Activated CD4-positive, alpha-beta T cell treated with anti-CD3 and anti-CD28 coated beads, Interleukin-2, amount 50 U/mL, for 16 hours (primary cell): ENCODE measurements at regions not wholly inside any gene's neighbourhood (a gene's known extent, or its start where the extent isn't known, plus 50 kb on each side); places are given as distances from the start of the nearest gene placed in this dataset.

Experiments
- DNase-seq: peaks from one replicate; pipeline ENCODE4 v3.0.0-alpha.2; 2020

GRCh38 chr1:96966536-96967138 lies 245.1 kb downstream of the PTBP2 start:
- DNase-seq, result peak; percentile 71

DNA sequence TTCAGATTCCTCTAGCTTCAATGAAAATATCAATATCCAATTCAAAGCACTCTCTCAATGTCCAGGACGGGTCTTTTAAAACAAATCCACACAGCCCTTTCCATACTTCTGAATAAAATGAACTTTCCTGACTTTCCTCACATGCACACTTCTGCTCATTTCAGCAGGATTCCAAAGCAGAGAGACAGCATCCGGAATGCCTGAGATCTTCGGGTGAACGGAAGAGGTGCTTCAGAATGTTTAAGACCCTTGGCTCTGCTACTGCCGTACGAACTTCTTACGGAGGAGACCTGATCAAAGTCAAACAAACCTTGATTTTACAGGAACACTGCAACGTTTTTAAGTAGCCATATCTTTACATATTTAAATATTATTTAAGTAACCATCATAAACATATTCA lies 245.7 kb downstream of the PTBP2 start:
- DNase-seq, result no peak

GRCh38 chr1:96968541-96968940 lies 247.0 kb downstream of the PTBP2 start:
- DNase-seq, result no peak

DNA sequence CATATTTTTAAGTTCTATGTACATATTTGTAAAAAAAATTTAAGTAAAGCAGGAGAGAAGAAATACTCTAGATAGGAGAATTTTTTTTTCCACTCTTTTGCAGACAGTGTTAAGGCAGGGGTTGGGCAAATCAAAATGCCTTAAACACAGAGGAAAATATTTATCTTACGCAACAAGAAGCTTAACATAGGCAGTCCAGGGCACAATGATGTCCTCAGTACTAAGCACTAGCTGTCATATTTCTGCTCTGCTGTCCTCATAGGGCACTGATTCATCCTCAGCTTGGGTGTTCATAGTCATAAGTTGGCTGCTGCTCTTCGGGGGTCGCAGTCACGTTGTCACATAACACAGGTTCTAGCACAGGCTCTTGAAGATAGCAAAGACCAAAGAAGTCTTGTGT lies 247.4 kb downstream of the PTBP2 start:
- no peak for DNase-seq

DNA sequence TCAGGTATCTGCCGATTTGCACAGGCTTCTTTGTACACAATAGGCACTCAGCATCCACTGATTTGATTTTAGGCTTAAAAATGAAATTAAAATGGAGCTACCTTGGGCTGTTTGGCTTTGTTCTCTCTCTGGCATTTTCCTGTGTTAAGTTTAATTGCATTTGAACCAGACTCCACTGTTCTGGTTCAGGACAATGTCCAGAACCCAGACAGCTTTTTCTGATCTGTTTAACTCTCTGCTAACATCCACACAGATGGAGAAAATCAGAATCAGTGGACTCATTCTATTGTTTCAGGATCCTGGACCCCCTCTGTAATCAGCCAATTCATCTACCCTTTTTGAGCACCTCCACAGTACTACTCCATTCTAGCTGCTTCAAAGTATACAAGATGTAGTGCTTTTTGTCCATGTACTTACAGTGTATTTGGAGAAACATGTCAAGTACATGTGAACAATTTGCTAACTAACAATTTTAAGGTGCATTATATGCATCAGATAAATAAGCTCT lies 248.1 kb downstream of the PTBP2 start:
- no peak for DNase-seq

GRCh38 chr1:96971439-96971838 lies 249.9 kb downstream of the PTBP2 start:
- DNase-seq, result no peak

GRCh38 chr1:96971849-96972602 lies 250.4 kb downstream of the PTBP2 start:
- no peak for DNase-seq

- no peak for DNase-seq
Observed at GRCh38 chr1:96973605-96974004, 252.0 kb downstream of the PTBP2 start.

DNA sequence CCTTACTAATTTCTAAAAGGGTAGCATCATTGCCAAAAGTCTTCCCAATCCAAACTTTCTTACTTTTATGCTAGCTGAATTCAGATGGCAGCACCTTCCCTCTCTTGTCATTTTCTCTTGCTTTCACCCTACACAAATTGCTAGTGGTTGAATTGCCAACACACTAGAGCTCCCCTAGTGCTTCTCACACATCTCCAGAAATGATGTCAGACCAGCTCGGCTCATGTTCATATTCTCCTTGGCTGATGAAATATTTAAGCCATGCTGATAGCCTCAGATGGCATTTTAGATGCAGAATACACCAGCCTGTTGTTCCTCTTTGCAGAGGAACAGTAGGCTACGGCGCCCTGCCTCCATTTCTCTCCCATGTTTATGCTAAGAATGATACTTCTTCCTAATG lies 256.9 kb downstream of the PTBP2 start:
- no peak for DNase-seq

DNA sequence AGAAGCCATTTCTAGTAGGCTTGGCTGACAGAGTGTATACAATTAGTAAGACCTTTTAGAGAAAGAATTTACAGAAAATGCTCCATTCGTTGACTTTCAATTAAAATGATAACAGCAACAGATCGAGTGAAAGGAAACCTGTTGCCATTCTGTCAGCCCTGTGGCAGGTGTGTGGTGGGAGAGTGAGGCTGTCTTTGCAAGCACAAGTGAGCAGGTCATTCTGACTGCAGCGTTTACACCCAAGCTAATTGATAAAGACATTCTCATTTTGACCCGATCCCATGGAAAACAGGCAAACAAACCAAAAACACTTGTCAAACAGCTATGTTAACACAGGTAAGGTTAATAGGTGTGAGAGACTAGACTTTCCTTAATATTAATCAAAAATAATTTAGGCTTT lies 257.3 kb downstream of the PTBP2 start:
- no peak for DNase-seq

DNA sequence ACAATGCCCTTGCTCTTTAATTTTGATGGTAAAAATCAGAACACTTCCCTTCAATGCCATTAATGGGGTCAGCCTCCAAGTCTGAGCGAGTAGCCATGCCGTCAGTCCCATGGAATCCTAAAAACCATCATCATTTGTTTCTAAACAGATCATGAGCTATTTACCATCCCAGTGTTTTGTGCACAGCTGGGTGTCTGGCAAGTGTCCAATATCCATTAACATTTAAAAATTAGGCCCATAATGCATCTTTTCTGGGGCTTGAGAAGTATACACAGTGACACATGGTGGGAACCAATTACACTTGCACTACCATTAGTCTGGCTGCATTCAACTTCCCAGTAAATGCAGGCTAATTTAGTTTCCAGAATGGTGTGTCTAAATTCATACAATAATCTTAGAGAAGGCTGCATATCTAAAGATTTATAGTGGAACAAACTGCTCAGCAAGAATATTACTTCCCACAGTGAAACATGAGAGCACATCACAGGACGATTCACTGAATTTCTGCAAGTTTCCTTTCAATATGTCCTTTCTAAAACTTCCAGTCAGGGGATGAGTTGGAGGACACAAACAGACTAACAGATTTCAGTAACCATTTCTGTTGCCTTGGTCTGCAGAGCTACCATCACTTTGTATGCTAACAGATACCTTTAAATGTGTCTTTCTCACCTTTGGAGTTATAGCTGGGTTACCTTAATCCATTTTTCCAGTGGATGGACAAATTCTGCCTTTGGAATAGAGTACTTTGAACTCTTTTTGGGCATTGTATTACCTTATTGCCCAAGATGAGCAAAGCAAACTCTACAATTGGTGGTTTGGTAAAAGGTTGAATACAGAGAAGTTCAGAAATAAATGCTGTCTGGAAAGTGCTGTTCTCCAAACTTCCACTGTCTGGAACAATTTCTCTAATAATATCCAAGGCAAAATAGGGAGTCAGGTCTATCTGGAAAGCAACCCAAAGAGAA lies 258.0 kb downstream of the PTBP2 start:
- DNase-seq, result no peak

GRCh38 chr1:96980448-96980847 lies 258.9 kb downstream of the PTBP2 start:
- DNase-seq, result no peak

DNA sequence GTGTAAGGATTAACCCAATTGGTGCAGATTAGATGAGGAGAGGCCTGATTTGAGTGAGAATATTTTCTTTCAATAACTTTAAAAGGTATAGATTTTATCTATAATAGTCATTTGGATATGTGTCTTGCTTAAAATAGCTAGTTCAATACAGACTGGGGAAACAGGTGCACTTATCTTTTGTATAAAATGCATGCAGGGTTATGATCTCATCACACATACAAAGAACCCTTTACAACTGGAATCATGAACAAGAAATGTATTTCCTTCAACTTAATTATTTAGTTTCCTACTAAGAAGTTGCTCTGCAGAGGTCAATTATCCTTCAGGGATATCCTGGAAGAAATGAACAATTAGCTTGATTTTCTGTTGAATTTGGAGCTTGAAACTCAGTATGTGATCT lies 259.6 kb downstream of the PTBP2 start:
- DNase-seq, result no peak

GRCh38 chr1:96982118-96982517 lies 260.5 kb downstream of the PTBP2 start:
- no peak for DNase-seq

DNA sequence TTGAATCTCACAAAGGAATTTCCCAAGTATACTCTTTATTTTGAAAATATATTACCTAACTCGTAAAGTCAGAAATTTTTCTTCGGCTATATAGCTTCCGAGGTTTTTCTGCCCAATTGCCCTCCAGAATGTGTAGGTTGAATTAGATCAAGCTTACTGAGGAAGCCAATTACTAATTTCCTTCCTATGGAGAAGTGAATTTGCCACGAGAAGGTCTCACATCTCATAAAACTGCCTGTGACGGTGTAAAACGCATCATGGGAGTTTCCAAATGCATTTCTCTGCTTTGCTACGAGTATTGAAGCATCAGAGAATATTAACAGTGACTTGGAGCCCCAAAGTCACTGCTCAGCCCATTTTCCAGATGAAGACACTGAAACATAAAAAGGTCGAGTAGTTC lies 262.3 kb downstream of the PTBP2 start:
- DNase-seq, result no peak

GRCh38 chr1:96987186-96987703 lies 265.7 kb downstream of the PTBP2 start:
- DNase-seq, result no peak

GRCh38 chr1:96989302-96989701 lies 267.7 kb downstream of the PTBP2 start:
- DNase-seq, result no peak

- no peak for DNase-seq
Observed at GRCh38 chr1:96990136-96990535, 268.6 kb downstream of the PTBP2 start.

DNA sequence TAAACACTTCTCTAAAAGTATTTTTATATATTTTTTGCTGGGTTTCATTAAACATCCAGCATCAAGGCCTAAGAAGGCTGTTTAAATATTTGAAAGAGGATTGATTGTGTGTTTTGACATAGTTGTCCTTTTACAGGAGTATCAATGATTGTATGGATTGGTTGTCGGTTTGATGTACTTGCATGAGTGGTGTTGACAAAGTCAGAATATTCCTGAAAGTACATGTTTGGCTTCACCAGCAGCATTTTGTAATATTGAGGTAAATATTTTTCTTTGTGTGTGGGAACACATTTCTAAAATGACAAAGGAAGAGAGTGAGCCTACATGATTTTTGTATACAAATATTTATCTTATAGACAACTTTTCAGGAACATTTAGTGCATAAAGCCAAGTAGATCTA lies 269.7 kb downstream of the PTBP2 start:
- DNase-seq, result no peak

DNA sequence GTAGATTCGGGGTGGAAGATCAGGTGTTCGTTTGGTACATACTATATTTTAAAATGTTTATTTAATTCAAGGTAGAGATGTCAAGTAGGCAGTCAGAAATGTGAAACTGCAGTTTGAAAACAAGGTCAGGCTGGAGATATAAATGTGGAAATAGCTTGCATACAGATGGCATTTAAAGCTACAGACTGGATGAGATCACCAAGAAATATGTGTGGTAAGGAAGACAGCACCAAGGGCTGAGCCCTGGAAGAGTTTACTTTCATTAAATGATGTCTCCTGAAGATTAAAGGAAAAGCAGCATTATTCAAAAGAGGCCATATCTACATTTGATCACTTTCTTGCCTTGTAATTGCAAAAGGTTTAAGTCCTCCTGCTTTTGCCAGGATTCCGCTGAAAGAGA lies 271.3 kb downstream of the PTBP2 start:
- no peak for DNase-seq

DNA sequence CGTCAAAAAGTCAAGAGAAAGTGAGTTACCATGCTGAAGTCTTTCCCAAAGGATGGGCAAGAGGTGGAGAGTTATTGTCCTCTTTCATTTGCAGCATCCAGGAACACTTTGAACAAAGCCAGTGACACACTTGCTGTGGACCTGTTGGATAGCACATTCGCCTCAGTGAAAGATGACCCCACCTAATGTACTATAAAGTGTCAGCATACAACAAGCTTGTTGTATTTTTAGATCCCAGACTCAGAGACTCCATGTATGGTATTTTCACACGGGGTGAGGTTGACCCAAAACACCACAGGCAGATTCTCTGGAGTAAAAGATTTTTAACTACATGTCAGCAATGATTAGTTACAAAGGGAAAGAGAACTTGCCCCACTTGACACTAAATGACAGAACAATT lies 273.8 kb downstream of the PTBP2 start:
- no peak for DNase-seq

- no peak for DNase-seq
Observed at GRCh38 chr1:96996001-96996400, 274.4 kb downstream of the PTBP2 start.

DNA sequence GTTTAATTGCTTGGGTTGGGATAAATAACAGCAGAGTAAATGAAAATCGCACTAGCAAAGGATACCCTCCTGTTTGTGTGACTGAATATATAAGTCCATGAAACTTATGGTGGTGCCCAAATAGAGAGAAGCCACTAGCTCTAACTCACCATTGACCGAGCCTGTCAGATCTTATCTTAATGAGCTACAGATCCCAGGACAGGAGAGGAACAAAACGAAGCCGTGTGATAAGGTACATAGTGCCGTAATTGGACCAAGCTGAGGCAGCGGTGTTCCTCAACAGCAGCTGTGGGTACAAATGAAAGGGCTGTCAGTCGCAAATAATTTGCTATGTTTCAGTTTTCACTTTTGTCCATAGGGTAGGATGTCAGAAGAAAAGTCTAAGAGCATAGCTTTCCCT lies 276.1 kb downstream of the PTBP2 start:
- no peak for DNase-seq
